ENCODE measurements at regions not wholly inside any gene's neighbourhood (a gene's known extent, or its start where the extent isn't known, plus 50 kb on each side); places are given as distances from the start of the nearest gene placed in this dataset.

GRCh38 chr10:9645404-9645803, 1372.3 kb upstream of the CELF2 start:
- TF ChIP-seq CTCF (optimal IDR thresholded peaks at IDR 0.05 in 1 of 3, IDR thresholded peaks at IDR 0.05 in 1 of 3, conservative IDR thresholded peaks at IDR 0.05 in 1 of 3; ENCODE audit: extremely low read depth in 1 of 3, insufficient read depth in 2 of 3, low read length in 3 of 3) (no peak), EZH2 (IDR thresholded peaks at IDR 0.05; ENCODE audit: low read length) (no peak)
